RWPE2 (cell line): ENCODE measurements at regions not wholly inside any gene's neighbourhood (a gene's known extent, or its start where the extent isn't known, plus 50 kb on each side); places are given as distances from the start of the nearest gene placed in this dataset.
A peak's percentile ranks its signal among the peaks of the same experiment; 100 is the strongest.

Source experiments
- ATAC-seq: fragments of 200-7000 bp; cut with Tn5 transposase; 3 replicates; pipeline ENCODE4 v1.9.1; 2021; ENCODE audit warnings: low read depth
- DNase-seq: peaks from one replicate; pipeline ENCODE4 v3.0.0-alpha.2; 2020; ENCODE audit warnings: low spot score
- H3K27ac ChIP-seq: fragments of 450-650 bp; 2 replicates; pipeline ENCODE4 v1.5.1; 2017; ENCODE audit warnings: mild to moderate bottlenecking; ENCODE audit not compliant: poor library complexity, severe bottlenecking
- H3K27me3 ChIP-seq: fragments of 250-450 bp; sonication (Bioruptor Pico); 2 replicates; pipeline ENCODE4 v1.5.1; 2021; ENCODE audit warnings: mild to moderate bottlenecking, moderate library complexity; ENCODE audit not compliant: insufficient read depth, poor library complexity, severe bottlenecking
- H3K36me3 ChIP-seq: fragments of 250-450 bp; sonication (Bioruptor Pico); 2 replicates; pipeline ENCODE4 v1.5.1; 2020; ENCODE audit warnings: low read depth, mild to moderate bottlenecking, moderate library complexity
- H3K4me1 ChIP-seq: fragments of 250-450 bp; sonication (Bioruptor Pico); 2 replicates; pipeline ENCODE4 v1.5.1; 2021; ENCODE audit warnings: mild to moderate bottlenecking, moderate library complexity; ENCODE audit not compliant: insufficient read depth, poor library complexity, severe bottlenecking
- H3K4me3 ChIP-seq: fragments of 250-450 bp; sonication (Bioruptor Pico); 2 replicates; pipeline ENCODE4 v1.5.1; 2021; ENCODE audit warnings: mild to moderate bottlenecking, moderate library complexity; ENCODE audit not compliant: severe bottlenecking
- H3K9me3 ChIP-seq: fragments of 250-450 bp; sonication (Bioruptor Pico); 2 replicates; pipeline ENCODE4 v1.5.1; 2021; ENCODE audit warnings: mild to moderate bottlenecking, moderate library complexity; ENCODE audit not compliant: severe bottlenecking
- TF ChIP-seq, protein P1 (sequence below): fragments of 450-650 bp; IDR thresholded peaks from one replicate; pipeline ENCODE4 v1.5.1; 2017; ENCODE audit warnings: mild to moderate bottlenecking, moderate library complexity; ENCODE audit not compliant: poor library complexity, severe bottlenecking

- DNase-seq (no peak), ATAC-seq (no peak)
- Histone ChIP-seq H3K27me3 (no peaks in the 10 kb centered on the region), H3K36me3 (no peaks in the 10 kb centered on the region), H3K4me3 (no peak overlapping the region), H3K4me1 (no peaks in the 10 kb centered on the region), H3K9me3 (no peaks in the 10 kb centered on the region), H3K27ac (no peak overlapping the region)
- TF ChIP-seq, protein P1, sequence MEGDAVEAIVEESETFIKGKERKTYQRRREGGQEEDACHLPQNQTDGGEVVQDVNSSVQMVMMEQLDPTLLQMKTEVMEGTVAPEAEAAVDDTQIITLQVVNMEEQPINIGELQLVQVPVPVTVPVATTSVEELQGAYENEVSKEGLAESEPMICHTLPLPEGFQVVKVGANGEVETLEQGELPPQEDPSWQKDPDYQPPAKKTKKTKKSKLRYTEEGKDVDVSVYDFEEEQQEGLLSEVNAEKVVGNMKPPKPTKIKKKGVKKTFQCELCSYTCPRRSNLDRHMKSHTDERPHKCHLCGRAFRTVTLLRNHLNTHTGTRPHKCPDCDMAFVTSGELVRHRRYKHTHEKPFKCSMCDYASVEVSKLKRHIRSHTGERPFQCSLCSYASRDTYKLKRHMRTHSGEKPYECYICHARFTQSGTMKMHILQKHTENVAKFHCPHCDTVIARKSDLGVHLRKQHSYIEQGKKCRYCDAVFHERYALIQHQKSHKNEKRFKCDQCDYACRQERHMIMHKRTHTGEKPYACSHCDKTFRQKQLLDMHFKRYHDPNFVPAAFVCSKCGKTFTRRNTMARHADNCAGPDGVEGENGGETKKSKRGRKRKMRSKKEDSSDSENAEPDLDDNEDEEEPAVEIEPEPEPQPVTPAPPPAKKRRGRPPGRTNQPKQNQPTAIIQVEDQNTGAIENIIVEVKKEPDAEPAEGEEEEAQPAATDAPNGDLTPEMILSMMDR, result no peak
These were observed 283.1 kb upstream of the RGMB start for GRCh38 chr5:98490348-98490747.

- DNase-seq (no peak), ATAC-seq (peak; percentile 85)
- peak overlapping the region; percentile 14 for H3K27ac ChIP-seq
- no peaks in the 10 kb centered on the region for H3K36me3 ChIP-seq
- no peak overlapping the region for H3K4me3 ChIP-seq
- H3K9me3 ChIP-seq, result no peaks in the 10 kb centered on the region
- no peaks in the 10 kb centered on the region for H3K4me1 ChIP-seq
- no peaks in the 10 kb centered on the region for H3K27me3 ChIP-seq
- TF ChIP-seq, protein P1, result no peak
These were observed 281.2 kb upstream of the RGMB start for GRCh38 chr5:98492258-98492657.

GRCh38 chr5:98497418-98497817 is 276.0 kb upstream of the RGMB start:
- H3K36me3 ChIP-seq, result no peaks in the 10 kb centered on the region
- no peak overlapping the region for H3K4me3 ChIP-seq
- no peaks in the 10 kb centered on the region for H3K9me3 ChIP-seq
- DNase-seq (no peak), ATAC-seq (no peak)
- no peak overlapping the region for H3K27ac ChIP-seq
- no peaks in the 10 kb centered on the region for H3K27me3 ChIP-seq
- TF ChIP-seq, protein P1, result no peak
- no peaks in the 10 kb centered on the region for H3K4me1 ChIP-seq

GRCh38 chr5:98498028-98498427 is 275.4 kb upstream of the RGMB start:
- no peaks in the 10 kb centered on the region for H3K9me3 ChIP-seq
- no peak for ATAC-seq
- TF ChIP-seq, protein P1, result no peak

GRCh38 chr5:98499892-98500291 is 273.6 kb upstream of the RGMB start:
- Histone ChIP-seq H3K27ac (no peak overlapping the region), H3K27me3 (no peaks in the 10 kb centered on the region), H3K4me1 (no peaks in the 10 kb centered on the region), H3K9me3 (no peaks in the 10 kb centered on the region), H3K4me3 (no peak overlapping the region), H3K36me3 (no peaks in the 10 kb centered on the region)
- TF ChIP-seq, protein P1, result no peak
- DNase-seq (no peak), ATAC-seq (no peak)

More at GRCh38 chr5:98498028-98498427, 275.4 kb upstream of the RGMB start:
- Histone ChIP-seq H3K27me3 (no peaks in the 10 kb centered on the region), H3K4me1 (no peaks in the 10 kb centered on the region), H3K36me3 (no peaks in the 10 kb centered on the region), H3K27ac (no peak overlapping the region), H3K4me3 (no peak overlapping the region)
- DNase-seq, result no peak
